OCI-LY3 (cell line): ENCODE measurements at regions not wholly inside any gene's neighbourhood (a gene's known extent, or its start where the extent isn't known, plus 50 kb on each side); places are given as distances from the start of the nearest gene placed in this dataset.

Experiments used
- EZH2phosphoT487 ChIP-seq: fragments of 200-600 bp; shearing (Covaris generic); IDR thresholded peaks from 2 replicates; pipeline ENCODE4 v1.6.1; 2018; ENCODE audit warnings: antibody characterized with exemption, mixed run types, low read depth
- TF ChIP-seq, protein P1 (sequence below): fragments of 200-600, 300-600 bp; sonication (generic); IDR thresholded peaks from 2 replicates; pipeline ENCODE4 v1.5.1; 2014; ENCODE audit warnings: antibody characterized with exemption, low read length, low read depth

DNA sequence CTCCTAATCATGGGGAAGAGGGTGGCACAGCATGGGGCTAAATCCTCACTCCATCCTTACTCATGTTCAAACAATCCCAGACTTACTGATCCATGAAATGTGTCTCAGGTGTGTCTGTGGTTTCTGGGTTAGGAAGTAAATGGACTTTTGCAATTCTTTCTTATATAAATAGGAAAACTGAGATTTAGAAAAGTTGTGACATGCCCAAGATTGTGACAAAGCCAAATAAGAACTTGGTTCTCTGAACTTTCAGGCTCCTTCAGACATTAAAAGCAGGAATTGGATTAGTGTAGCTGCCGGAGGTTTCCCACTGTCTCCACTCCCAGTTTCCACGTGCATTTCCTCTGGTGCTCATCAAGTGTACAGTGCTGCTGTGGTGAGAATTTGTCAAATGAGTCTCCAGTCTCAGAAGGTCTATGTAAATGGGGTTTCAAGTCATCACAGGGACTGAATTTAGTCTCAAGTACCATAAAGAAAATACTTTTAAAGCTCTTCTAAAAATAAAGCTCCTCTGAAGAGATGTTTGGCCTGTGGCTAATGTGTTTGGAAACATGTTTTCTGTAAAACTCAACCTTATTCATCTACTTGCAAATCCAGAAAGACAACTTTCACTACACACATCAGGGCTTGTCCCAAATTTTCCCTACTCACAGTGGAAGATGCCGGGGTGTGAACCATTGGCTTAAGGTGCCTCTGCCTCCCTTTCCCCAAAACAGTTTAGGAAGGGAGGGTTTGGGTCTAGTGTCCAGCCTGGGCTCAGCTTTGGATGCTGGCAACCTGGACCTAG lies 115.2 kb downstream of the NGF start:
- TF ChIP-seq, protein P1, sequence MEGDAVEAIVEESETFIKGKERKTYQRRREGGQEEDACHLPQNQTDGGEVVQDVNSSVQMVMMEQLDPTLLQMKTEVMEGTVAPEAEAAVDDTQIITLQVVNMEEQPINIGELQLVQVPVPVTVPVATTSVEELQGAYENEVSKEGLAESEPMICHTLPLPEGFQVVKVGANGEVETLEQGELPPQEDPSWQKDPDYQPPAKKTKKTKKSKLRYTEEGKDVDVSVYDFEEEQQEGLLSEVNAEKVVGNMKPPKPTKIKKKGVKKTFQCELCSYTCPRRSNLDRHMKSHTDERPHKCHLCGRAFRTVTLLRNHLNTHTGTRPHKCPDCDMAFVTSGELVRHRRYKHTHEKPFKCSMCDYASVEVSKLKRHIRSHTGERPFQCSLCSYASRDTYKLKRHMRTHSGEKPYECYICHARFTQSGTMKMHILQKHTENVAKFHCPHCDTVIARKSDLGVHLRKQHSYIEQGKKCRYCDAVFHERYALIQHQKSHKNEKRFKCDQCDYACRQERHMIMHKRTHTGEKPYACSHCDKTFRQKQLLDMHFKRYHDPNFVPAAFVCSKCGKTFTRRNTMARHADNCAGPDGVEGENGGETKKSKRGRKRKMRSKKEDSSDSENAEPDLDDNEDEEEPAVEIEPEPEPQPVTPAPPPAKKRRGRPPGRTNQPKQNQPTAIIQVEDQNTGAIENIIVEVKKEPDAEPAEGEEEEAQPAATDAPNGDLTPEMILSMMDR = no peak
- no peak for TF ChIP-seq EZH2phosphoT487
